ENCODE measurements at regions not wholly inside any gene's neighbourhood (a gene's known extent, or its start where the extent isn't known, plus 50 kb on each side); places are given as distances from the start of the nearest gene placed in this dataset.

GRCh38 chr3:187951452-187952190, 202.3 kb upstream of the LPP start:
- Mint-ChIP-seq H3K4me1 (ENCODE audit: low read depth) (peaks cover 57% of the 10 kb centered on the region), H3K4me3 (no peak overlapping the region), H3K27me3 (ENCODE audit: insufficient read depth) (peaks cover 3% of the 10 kb centered on the region), H3K36me3 (ENCODE audit: low read depth) (no peaks in the 10 kb centered on the region), H3K9me3 (no peaks in the 10 kb centered on the region), H3K27ac (no peak overlapping the region)
- no peak for TF ChIP-seq CTCF (IDR thresholded peaks at IDR 0.05)
- DNase-seq, result no peak

- no peak for DNase-seq
- Mint-ChIP-seq H3K27ac (no peak overlapping the region), H3K36me3 (ENCODE audit: low read depth) (no peaks in the 10 kb centered on the region), H3K9me3 (no peaks in the 10 kb centered on the region), H3K4me1 (ENCODE audit: low read depth) (peaks cover 60% of the 10 kb centered on the region), H3K27me3 (ENCODE audit: insufficient read depth) (peaks cover 3% of the 10 kb centered on the region), H3K4me3 (no peak overlapping the region)
- no peak for TF ChIP-seq CTCF (IDR thresholded peaks at IDR 0.05)
Observed at GRCh38 chr3:187952849-187953248, 201.1 kb upstream of the LPP start.

GRCh38 chr3:187954516-187954872, 199.5 kb upstream of the LPP start:
- no peak for DNase-seq
- H3K27me3 Mint-ChIP-seq (ENCODE audit: insufficient read depth), result no peaks in the 10 kb centered on the region
- peaks cover 60% of the 10 kb centered on the region for H3K4me1 Mint-ChIP-seq (ENCODE audit: low read depth)
- H3K27ac Mint-ChIP-seq, result peak overlapping the region; percentile 96
- no peaks in the 10 kb centered on the region for H3K36me3 Mint-ChIP-seq (ENCODE audit: low read depth)
- H3K4me3 Mint-ChIP-seq, result peak overlapping the region; percentile 70
- no peaks in the 10 kb centered on the region for H3K9me3 Mint-ChIP-seq
- TF ChIP-seq CTCF (IDR thresholded peaks at IDR 0.05), result no peak

- peak; percentile 41 for TF ChIP-seq CTCF (IDR thresholded peaks at IDR 0.05)
- Mint-ChIP-seq H3K36me3 (ENCODE audit: low read depth) (no peaks in the 10 kb centered on the region), H3K9me3 (no peaks in the 10 kb centered on the region), H3K4me3 (peak overlapping the region; percentile 70), H3K27ac (peak overlapping the region; percentile 96), H3K4me1 (ENCODE audit: low read depth) (peaks cover 60% of the 10 kb centered on the region), H3K27me3 (ENCODE audit: insufficient read depth) (no peaks in the 10 kb centered on the region)
- peak; percentile 90 for DNase-seq
Observed at GRCh38 chr3:187954873-187955586, 198.9 kb upstream of the LPP start.

- Mint-ChIP-seq H3K27ac (peak overlapping the region; percentile 96), H3K4me1 (ENCODE audit: low read depth) (peaks cover 60% of the 10 kb centered on the region), H3K4me3 (peak overlapping the region; percentile 70; the same call in 1 of the 2 replicates), H3K9me3 (no peaks in the 10 kb centered on the region), H3K36me3 (ENCODE audit: low read depth) (no peaks in the 10 kb centered on the region), H3K27me3 (ENCODE audit: insufficient read depth) (no peaks in the 10 kb centered on the region)
- DNase-seq, result no peak
- no peak for TF ChIP-seq CTCF (IDR thresholded peaks at IDR 0.05)
Observed at GRCh38 chr3:187955587-187955952, 198.4 kb upstream of the LPP start.
